Common myeloid progenitor, CD34-positive (primary cell): ENCODE measurements at regions not wholly inside any gene's neighbourhood (a gene's known extent, or its start where the extent isn't known, plus 50 kb on each side); places are given as distances from the start of the nearest gene placed in this dataset.
A peak's percentile ranks its signal among the peaks of the same experiment; 100 is the strongest.

Experiments used
- CTCF ChIA-PET: fragments of 350-600 bp; sonication (Branson Sonifier 250); formaldehyde crosslinking; loops from one replicate; lab custom pipeline; 2021; ENCODE audit warnings: antibody characterized with exemption; lab: Charles Lee
- POLR2A ChIA-PET: fragments of 350-600 bp; sonication (Branson Sonifier 250); formaldehyde crosslinking; loops from one replicate; lab custom pipeline; 2021; ENCODE audit warnings: antibody characterized with exemption; lab: Charles Lee
- DNase-seq, 3 donors: peaks; one replicate each; pipeline versions ENCODE4 v3.0.0 to v3.0.0-alpha.2; 2013
- H3K27ac ChIP-seq, 2 experiments: 1 replicate in 1 of 2; 2 replicates in 1 of 2; pipeline ENCODE4 v1.7.0; 2013; ENCODE audit warnings: inconsistent platforms in 2 of 2, low read length in 2 of 2, mild to moderate bottlenecking in 2 of 2, low read depth in 1 of 2, moderate library complexity in 1 of 2; ENCODE audit not compliant: severe bottlenecking in 2 of 2, insufficient read depth in 1 of 2, poor library complexity in 1 of 2
- H3K27me3 ChIP-seq, 5 experiments: replicated peaks in 2 of 5; 1 replicate in 3 of 5; 2 replicates in 2 of 5; pipeline versions ENCODE4 v1.6.1 to v1.7.0; 2013; ENCODE audit warnings: low read length in 4 of 5, mild to moderate bottlenecking in 2 of 5, moderate library complexity in 2 of 5, inconsistent platforms in 1 of 5; ENCODE audit not compliant: insufficient read depth in 5 of 5, control insufficient read depth in 4 of 5
- H3K36me3 ChIP-seq, 4 experiments: 1 replicate in 2 of 4; 2 replicates in 2 of 4; pipeline versions ENCODE4 v1.6.1 to v1.7.0; 2013; ENCODE audit warnings: low read length in 3 of 4, control low read depth in 1 of 4, mild to moderate bottlenecking in 1 of 4; ENCODE audit not compliant: control insufficient read depth in 4 of 4, insufficient read depth in 4 of 4
- H3K4me1 ChIP-seq, 4 experiments: 1 replicate in 3 of 4; 2 replicates in 1 of 4; pipeline versions ENCODE4 v1.6.1 to v1.7.1; 2013; ENCODE audit warnings: low read length in 3 of 4, mild to moderate bottlenecking in 3 of 4, control low read depth in 1 of 4, inconsistent platforms in 1 of 4, moderate library complexity in 1 of 4; ENCODE audit not compliant: control insufficient read depth in 4 of 4, insufficient read depth in 4 of 4; ENCODE audit errors: control extremely low read depth in 1 of 4
- H3K4me3 ChIP-seq, 7 experiments: 1 replicate in 4 of 7; 2 replicates in 3 of 7; pipeline versions ENCODE4 v1.5.1 to v1.7.0; 2013; ENCODE audit warnings: mild to moderate bottlenecking in 7 of 7, low read length in 6 of 7, moderate library complexity in 6 of 7, inconsistent platforms in 2 of 7, low read depth in 2 of 7, control low read depth in 1 of 7; ENCODE audit not compliant: insufficient read depth in 4 of 7, control insufficient read depth in 1 of 7; ENCODE audit errors: extremely low read depth in 1 of 7
- H3K9me3 ChIP-seq, 5 experiments: 1 replicate in 4 of 5; 2 replicates in 1 of 5; pipeline versions ENCODE4 v1.6.1 to v1.7.1; 2013; ENCODE audit warnings: low read length in 4 of 5, mild to moderate bottlenecking in 2 of 5, inconsistent platforms in 1 of 5, low read depth in 1 of 5, moderate library complexity in 1 of 5; ENCODE audit not compliant: control insufficient read depth in 4 of 5, insufficient read depth in 2 of 5; ENCODE audit errors: control extremely low read depth in 1 of 5
- WGBS: methylation state at CpG from one replicate; pipeline ENCODE4 v1.1.5; 2013; ENCODE audit not compliant: insufficient coverage; 5-methylcytosine and 5-hydroxymethylcytosine counted together

GRCh38 chr13:84662491-84662890 lies 780.2 kb upstream of the SLITRK1 start:
- ChIA-PET CTCF (no interaction called here), POLR2A (no interaction called here)
- Histone ChIP-seq H3K4me3 (peak overlapping the region in 1 of 7 experiments; percentile 2), H3K9me3 (peaks cover 0 to 2% (median 0%) of the 10 kb centered on the region in 5 experiments), H3K36me3 (no peaks in the 10 kb centered on the region), H3K27ac (peak overlapping the region in 1 of 2 experiments; percentile 12), H3K4me1 (peaks cover under 1 to 12% (median 7%) of the 10 kb centered on the region in 4 experiments), H3K27me3 (no peaks in the 10 kb centered on the region)
- peak in 2 of 3 donors; percentile 44 to 53 for DNase-seq
- WGBS = 52% methylated on average over 2 of the region's 3 CpGs

- Histone ChIP-seq H3K4me1 (peaks cover 7 to 19% (median 10%) of the 10 kb centered on the region in 4 experiments), H3K36me3 (no peaks in the 10 kb centered on the region), H3K27me3 (no peaks in the 10 kb centered on the region), H3K4me3 (no peak overlapping the region), H3K27ac (no peak overlapping the region), H3K9me3 (peaks cover 0 to 2% (median 0%) of the 10 kb centered on the region in 5 experiments)
- 95% methylated on average over 2 of the region's 5 CpGs for WGBS
- DNase-seq = no peak
- ChIA-PET CTCF (no interaction called here), POLR2A (no interaction called here)
Measured at GRCh38 chr13:84661718-84662117, 779.4 kb upstream of the SLITRK1 start.

GRCh38 chr13:84659359-84659661 lies 777.0 kb upstream of the SLITRK1 start:
- H3K36me3 ChIP-seq = no peaks in the 10 kb centered on the region
- POLR2A ChIA-PET = no interaction called here
- H3K9me3 ChIP-seq = peaks cover 0 to 2% (median 0%) of the 10 kb centered on the region in 5 experiments
- CTCF ChIA-PET = interaction anchor here (0.6 kb wide), 1 partner anchor 176 kb away, joined by 4 read pairs; no protein-coding TSS in a partner anchor
- H3K4me1 ChIP-seq = peaks cover 17 to 41% (median 25%) of the 10 kb centered on the region in 4 experiments
- no peaks in the 10 kb centered on the region for H3K27me3 ChIP-seq
- peak in 2 of 3 donors; percentile 43 to 72 for DNase-seq
- H3K27ac ChIP-seq = no peak overlapping the region
- H3K4me3 ChIP-seq = peak overlapping the region in 1 of 7 experiments; percentile 10

GRCh38 chr13:84658491-84659358 lies 776.5 kb upstream of the SLITRK1 start:
- CTCF ChIA-PET = no interaction called here

GRCh38 chr13:84655677-84656076 lies 773.4 kb upstream of the SLITRK1 start:
- Histone ChIP-seq H3K27me3 (no peaks in the 10 kb centered on the region), H3K4me1 (peaks cover 23 to 46% (median 26%) of the 10 kb centered on the region in 4 experiments), H3K36me3 (no peaks in the 10 kb centered on the region), H3K27ac (peak overlapping the region; percentile 79 to 89), H3K4me3 (no peak overlapping the region), H3K9me3 (peaks cover 0 to 10% (median 0%) of the 10 kb centered on the region in 5 experiments)
- DNase-seq = peak; percentile 93 to 99 (median 98)
- ChIA-PET CTCF (interaction anchor here (1.4 kb wide), 1 partner anchor 9 kb away, joined by 3 read pairs; no protein-coding TSS in a partner anchor), POLR2A (no interaction called here)
- WGBS = 0% methylated on average over 1 of the region's 3 CpGs

More at GRCh38 chr13:84658491-84659358, 776.5 kb upstream of the SLITRK1 start:
- Histone ChIP-seq H3K27ac (peak overlapping the region in 1 of 2 experiments; percentile 10), H3K4me3 (peak overlapping the region in 1 of 7 experiments; percentile 10), H3K27me3 (no peaks in the 10 kb centered on the region), H3K36me3 (no peaks in the 10 kb centered on the region), H3K9me3 (peaks cover 0 to 6% (median 0%) of the 10 kb centered on the region in 5 experiments), H3K4me1 (peaks cover 23 to 46% (median 28%) of the 10 kb centered on the region in 4 experiments)
- DNase-seq = no peak
- POLR2A ChIA-PET = no interaction called here
- 100% methylated on average over 1 of the region's 3 CpGs for WGBS

GRCh38 chr13:84654654-84655275 lies 772.5 kb upstream of the SLITRK1 start:
- Histone ChIP-seq H3K4me1 (peaks cover 23 to 51% (median 28%) of the 10 kb centered on the region in 4 experiments), H3K36me3 (no peaks in the 10 kb centered on the region), H3K9me3 (peaks cover 0 to 10% (median 0%) of the 10 kb centered on the region in 5 experiments), H3K4me3 (peak overlapping the region in 2 of 7 experiments; percentile 16 to 25), H3K27ac (peak overlapping the region; percentile 69 to 89), H3K27me3 (no peaks in the 10 kb centered on the region)
- ChIA-PET POLR2A (no interaction called here), CTCF (interaction anchor here (0.9 kb wide), 1 partner anchor 17 kb away, joined by 3 read pairs; no protein-coding TSS in a partner anchor)
- DNase-seq = peak in 2 of 3 donors; percentile 26 to 54
- WGBS = 0% methylated on average over 1 of the region's 5 CpGs
